ENCODE measurements at regions not wholly inside any gene's neighbourhood (a gene's known extent, or its start where the extent isn't known, plus 50 kb on each side); places are given as distances from the start of the nearest gene placed in this dataset.

DNA sequence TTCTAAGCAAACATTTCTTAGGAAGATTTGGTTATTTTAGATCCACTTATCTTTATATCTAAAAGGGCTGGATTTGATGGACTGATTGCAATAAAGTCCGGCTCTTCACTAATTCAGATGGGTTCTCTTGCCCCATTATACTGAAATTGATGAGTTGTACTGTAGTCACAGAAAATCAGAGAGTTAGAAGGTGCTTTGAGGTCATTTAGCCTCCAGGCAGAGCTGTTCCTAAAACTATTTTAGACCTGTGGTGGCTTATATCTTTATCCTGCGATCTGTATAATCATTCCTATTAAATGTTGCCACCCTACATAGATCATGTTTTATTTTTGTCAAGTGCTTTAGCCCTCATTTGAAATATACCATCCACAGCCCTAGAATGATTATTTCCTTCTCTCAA lies 61.3 kb upstream of the ATXN1 start:
- POLR2A ChIA-PET = no interaction called here
- intact Hi-C loops (cut with micrococcal nuclease) = no loop called here
- no TSS peak for BruUV-seq (replicated peaks)

DNA sequence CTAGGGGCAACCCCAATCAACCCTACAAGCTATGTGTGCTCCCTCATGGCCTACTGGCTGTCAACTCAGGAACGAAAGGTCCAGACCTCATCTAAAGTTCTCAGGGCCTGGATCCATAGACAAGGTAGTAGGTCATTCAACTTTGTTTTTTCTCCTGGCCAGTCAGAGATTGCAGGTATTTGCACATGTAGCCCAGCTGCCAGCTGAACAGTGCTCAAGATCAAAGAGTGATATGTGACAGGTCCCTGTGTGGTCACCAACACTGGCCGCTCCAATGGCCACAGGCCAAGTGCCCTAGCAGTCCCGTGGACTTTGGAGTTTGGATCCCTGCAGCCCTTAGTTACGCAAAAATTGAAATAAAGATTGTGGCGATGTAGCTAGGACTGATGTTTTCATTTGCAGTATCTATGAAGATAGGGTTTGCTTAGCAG lies 60.6 kb upstream of the ATXN1 start:
- ChIA-PET POLR2A (no interaction called here), CTCF (no interaction called here)
- no peak overlapping the region for H3K27ac ChIP-seq (ENCODE audit: insufficient read depth, low read depth, low read length)
- no peak overlapping the region for H3K4me2 ChIP-seq (ENCODE audit: insufficient read depth, low read length)
- intact Hi-C loops (cut with micrococcal nuclease) (no loop called here), dilution Hi-C loops (cut with MboI; ENCODE audit: extremely low pct_ligation_motif_present, low sequenced_read_pairs) (no loop called here)
- H3K79me2 ChIP-seq (ENCODE audit: control insufficient read depth, insufficient read depth, low read length) = no peaks in the 10 kb centered on the region
- no peaks in the 10 kb centered on the region for H3K9me1 ChIP-seq (replicated peaks; ENCODE audit: control insufficient read depth, extremely low read depth, insufficient read depth, low read length)
- no peak overlapping the region for H3K4me3 ChIP-seq (replicated peaks in 1 of 3; ENCODE audit: insufficient read depth in 1 of 3, low read depth in 1 of 3, low read length in 3 of 3)
- no TSS peak for BruUV-seq (replicated peaks)
- H3K9ac ChIP-seq (replicated peaks; ENCODE audit: extremely low read depth, insufficient read depth, low read length) = no peak overlapping the region
- H3K4me1 ChIP-seq (ENCODE audit: control insufficient read depth, extremely low read depth, insufficient read depth, low read length) = no peaks in the 10 kb centered on the region
- no peaks in the 10 kb centered on the region for H3K36me3 ChIP-seq (ENCODE audit: control insufficient read depth in 2 of 2, extremely low read depth in 1 of 2, insufficient read depth in 2 of 2, low read length in 2 of 2)
- H3K9me3 ChIP-seq (replicated peaks; ENCODE audit: control insufficient read depth, insufficient read depth, low read length) = no peaks in the 10 kb centered on the region
- H2AFZ ChIP-seq (ENCODE audit: low read depth, low read length) = no peak overlapping the region
- no peaks in the 10 kb centered on the region for H4K20me1 ChIP-seq (replicated peaks; ENCODE audit: control insufficient read depth, extremely low read depth, insufficient read depth, low read length)
- no peak for TF ChIP-seq POLR2A (IDR thresholded peaks at IDR 0.05; ENCODE audit: low read depth, low read length)
- TF ChIP-seq EZH2 (IDR thresholded peaks at IDR 0.05; ENCODE audit: borderline replicate concordance, low read depth, low read length, severe bottlenecking) = no peak
- TF ChIP-seq FOS (IDR thresholded peaks at IDR 0.05; ENCODE audit: borderline replicate concordance, insufficient read depth, low read length) = no peak
- TF ChIP-seq GATA2 (IDR thresholded peaks at IDR 0.05; ENCODE audit: insufficient read depth, insufficient read length, low read depth, low read length) = no peak
- TF ChIP-seq JUN (IDR thresholded peaks at IDR 0.05; ENCODE audit: borderline replicate concordance, insufficient read depth, insufficient read length, low read depth) = no peak
- TF ChIP-seq, protein P1, sequence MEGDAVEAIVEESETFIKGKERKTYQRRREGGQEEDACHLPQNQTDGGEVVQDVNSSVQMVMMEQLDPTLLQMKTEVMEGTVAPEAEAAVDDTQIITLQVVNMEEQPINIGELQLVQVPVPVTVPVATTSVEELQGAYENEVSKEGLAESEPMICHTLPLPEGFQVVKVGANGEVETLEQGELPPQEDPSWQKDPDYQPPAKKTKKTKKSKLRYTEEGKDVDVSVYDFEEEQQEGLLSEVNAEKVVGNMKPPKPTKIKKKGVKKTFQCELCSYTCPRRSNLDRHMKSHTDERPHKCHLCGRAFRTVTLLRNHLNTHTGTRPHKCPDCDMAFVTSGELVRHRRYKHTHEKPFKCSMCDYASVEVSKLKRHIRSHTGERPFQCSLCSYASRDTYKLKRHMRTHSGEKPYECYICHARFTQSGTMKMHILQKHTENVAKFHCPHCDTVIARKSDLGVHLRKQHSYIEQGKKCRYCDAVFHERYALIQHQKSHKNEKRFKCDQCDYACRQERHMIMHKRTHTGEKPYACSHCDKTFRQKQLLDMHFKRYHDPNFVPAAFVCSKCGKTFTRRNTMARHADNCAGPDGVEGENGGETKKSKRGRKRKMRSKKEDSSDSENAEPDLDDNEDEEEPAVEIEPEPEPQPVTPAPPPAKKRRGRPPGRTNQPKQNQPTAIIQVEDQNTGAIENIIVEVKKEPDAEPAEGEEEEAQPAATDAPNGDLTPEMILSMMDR (IDR thresholded peaks at IDR 0.05; ENCODE audit: extremely low read depth in 1 of 2, insufficient read depth in 1 of 2, low read depth in 1 of 2, low read length in 2 of 2) = no peak
- no peak for TF ChIP-seq MYC (IDR thresholded peaks at IDR 0.05; ENCODE audit: low read depth, low read length)
- TF ChIP-seq POLR2AphosphoS5 (IDR thresholded peaks at IDR 0.05; ENCODE audit: insufficient read depth, low read depth, low read length) = no peak
- peaks cover 2 to 4% of the 10 kb centered on the region in 2 experiments for H3K27me3 ChIP-seq (ENCODE audit: control insufficient read depth in 2 of 2, insufficient read depth in 2 of 2, low read length in 2 of 2)
- FAIRE-seq (no peak), DNase-seq (ENCODE audit: low read depth, low spot score) (no peak)

More for the DNA sequence above, 61.3 kb upstream of the ATXN1 start:
- Histone ChIP-seq H3K27ac (ENCODE audit: insufficient read depth, low read depth, low read length) (no peak overlapping the region), H3K27me3 (ENCODE audit: control insufficient read depth in 2 of 2, insufficient read depth in 2 of 2, low read length in 2 of 2) (peaks cover 2 to 4% of the 10 kb centered on the region in 2 experiments), H2AFZ (ENCODE audit: low read depth, low read length) (no peak overlapping the region), H3K9me1 (replicated peaks; ENCODE audit: control insufficient read depth, extremely low read depth, insufficient read depth, low read length) (no peaks in the 10 kb centered on the region), H4K20me1 (replicated peaks; ENCODE audit: control insufficient read depth, extremely low read depth, insufficient read depth, low read length) (no peaks in the 10 kb centered on the region), H3K36me3 (ENCODE audit: control insufficient read depth in 2 of 2, extremely low read depth in 1 of 2, insufficient read depth in 2 of 2, low read length in 2 of 2) (no peaks in the 10 kb centered on the region), H3K9ac (replicated peaks; ENCODE audit: extremely low read depth, insufficient read depth, low read length) (no peak overlapping the region), H3K79me2 (ENCODE audit: control insufficient read depth, insufficient read depth, low read length) (no peaks in the 10 kb centered on the region), H3K9me3 (replicated peaks; ENCODE audit: control insufficient read depth, insufficient read depth, low read length) (no peaks in the 10 kb centered on the region), H3K4me1 (ENCODE audit: control insufficient read depth, extremely low read depth, insufficient read depth, low read length) (no peaks in the 10 kb centered on the region), H3K4me3 (replicated peaks in 1 of 3; ENCODE audit: insufficient read depth in 1 of 3, low read depth in 1 of 3, low read length in 3 of 3) (no peak overlapping the region), H3K4me2 (ENCODE audit: insufficient read depth, low read length) (no peak overlapping the region)
- no peak for DNase-seq (ENCODE audit: low read depth, low spot score)
- CTCF ChIA-PET = interaction anchor here (1.4 kb wide), 1 partner anchor 143 kb away, joined by 3 read pairs; no protein-coding TSS in a partner anchor
- no peak for TF ChIP-seq FOS (IDR thresholded peaks at IDR 0.05; ENCODE audit: borderline replicate concordance, insufficient read depth, low read length)
- TF ChIP-seq, protein P1 (IDR thresholded peaks at IDR 0.05; ENCODE audit: extremely low read depth in 1 of 2, insufficient read depth in 1 of 2, low read depth in 1 of 2, low read length in 2 of 2) = no peak
- no peak for TF ChIP-seq EZH2 (IDR thresholded peaks at IDR 0.05; ENCODE audit: borderline replicate concordance, low read depth, low read length, severe bottlenecking)
- no peak for TF ChIP-seq POLR2AphosphoS5 (IDR thresholded peaks at IDR 0.05; ENCODE audit: insufficient read depth, low read depth, low read length)
- no peak for TF ChIP-seq POLR2A (IDR thresholded peaks at IDR 0.05; ENCODE audit: low read depth, low read length)
- TF ChIP-seq GATA2 (IDR thresholded peaks at IDR 0.05; ENCODE audit: insufficient read depth, insufficient read length, low read depth, low read length) = no peak
- no peak for TF ChIP-seq MYC (IDR thresholded peaks at IDR 0.05; ENCODE audit: low read depth, low read length)
- dilution Hi-C loops (cut with MboI; ENCODE audit: extremely low pct_ligation_motif_present, low sequenced_read_pairs) = no loop called here
- FAIRE-seq = no peak

Measured in endothelial cell of umbilical vein (primary cell).